Activated gamma-delta T cell treated with anti-CD3 and anti-CD28 coated beads, Interleukin-2, amount 50 U/mL, for 16 hours (primary cell): ENCODE measurements at regions not wholly inside any gene's neighbourhood (a gene's known extent, or its start where the extent isn't known, plus 50 kb on each side); places are given as distances from the start of the nearest gene placed in this dataset.

Source experiments
- DNase-seq: peaks from one replicate; pipeline ENCODE4 v3.0.0-alpha.2; 2020; ENCODE audit warnings: low read depth

GRCh38 chr12:67589078-67589477 lies 59.5 kb upstream of the DYRK2 start:
- DNase-seq = no peak

GRCh38 chr12:67590149-67590790 lies 58.3 kb upstream of the DYRK2 start:
- no peak for DNase-seq

- no peak for DNase-seq
Measured at GRCh38 chr12:67592228-67593011, 56.1 kb upstream of the DYRK2 start.

GRCh38 chr12:67593041-67593440 lies 55.5 kb upstream of the DYRK2 start:
- no peak for DNase-seq

- DNase-seq = no peak
Measured at GRCh38 chr12:67593461-67594330, 54.8 kb upstream of the DYRK2 start.

GRCh38 chr12:67594888-67595287 lies 53.7 kb upstream of the DYRK2 start:
- DNase-seq = no peak

- DNase-seq = no peak
Measured at GRCh38 chr12:67595365-67595764, 53.2 kb upstream of the DYRK2 start.

GRCh38 chr12:67598598-67598997 lies 49.9 kb upstream of the DYRK2 start:
- DNase-seq = no peak
